A549 (cell line): ENCODE measurements at regions not wholly inside any gene's neighbourhood (a gene's known extent, or its start where the extent isn't known, plus 50 kb on each side); places are given as distances from the start of the nearest gene placed in this dataset.

Experiments used
- CTCF ChIP-seq: fragments of >200 bp; sonication (Bioruptor Twin); formaldehyde crosslinking; IDR thresholded peaks from 3 replicates; pipeline ENCODE4 v1.5.1; 2016
- JUNB ChIP-seq: fragments of >200 bp; sonication (Bioruptor Twin); formaldehyde crosslinking; IDR thresholded peaks from 2 replicates; pipeline ENCODE4 v1.6.1; 2016
- MAFK ChIP-seq: fragments of 450-650 bp; IDR thresholded peaks from 2 replicates; pipeline ENCODE4 v1.6.1; 2014; ENCODE audit not compliant: partially characterized antibody
- NR3C1 ChIP-seq: fragments of >200 bp; sonication (Bioruptor Twin); formaldehyde crosslinking; IDR thresholded peaks from 3 replicates; pipeline ENCODE4 v1.6.1; 2017
- PBX3 ChIP-seq: IDR thresholded peaks from 2 replicates; pipeline ENCODE4 v1.6.1; 2012
- POLR2A ChIP-seq: IDR thresholded peaks from 2 replicates; pipeline ENCODE4 v1.6.1; 2012; ENCODE audit warnings: mild to moderate bottlenecking, low read length
- POLR2AphosphoS2 ChIP-seq: conservative IDR thresholded peaks from 2 replicates; pipeline ENCODE4 v1.6.1; 2012; ENCODE audit warnings: low read length, improper control_type of control experiment, inconsistent platforms

DNA sequence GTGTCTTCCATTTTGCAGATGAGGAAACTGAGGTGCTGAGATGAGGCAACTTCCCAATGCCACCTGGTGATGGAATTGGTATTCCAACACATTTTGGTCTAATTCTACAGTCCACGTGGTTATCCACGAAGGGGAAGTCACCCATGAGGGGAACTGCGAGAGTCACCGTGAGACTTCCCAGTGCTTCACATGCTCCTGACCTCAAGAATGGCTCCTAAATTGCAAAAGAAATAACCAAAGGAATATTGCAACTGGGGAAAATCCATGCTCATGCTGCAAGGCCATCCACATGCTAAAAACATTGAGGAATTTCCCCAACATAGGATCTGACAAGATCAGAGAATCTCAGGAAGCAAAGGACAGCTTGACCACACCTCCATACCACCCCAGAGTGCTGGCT is 153.9 kb downstream of the HS3ST3B1 start:
- TF ChIP-seq CTCF: no peak
- TF ChIP-seq JUNB: no peak
- no peak for TF ChIP-seq POLR2A
- no peak for TF ChIP-seq PBX3
- no peak for TF ChIP-seq MAFK
- no peak for TF ChIP-seq NR3C1
- no peak for TF ChIP-seq POLR2AphosphoS2
